Skeletal muscle cell (primary cell): ENCODE measurements at regions not wholly inside any gene's neighbourhood (a gene's known extent, or its start where the extent isn't known, plus 50 kb on each side); places are given as distances from the start of the nearest gene placed in this dataset.

Experiments
- DNase-seq: peaks from one replicate; pipeline ENCODE4 v3.0.0-alpha.2; 2010; ENCODE audit warnings: low read depth
- H3K4me3 ChIP-seq: 2 replicates; pipeline ENCODE4 v1.5.1; 2011; ENCODE audit warnings: low read depth, mild to moderate bottlenecking, control low read depth, low read length, moderate library complexity

- DNase-seq = no peak
- no peak overlapping the region for H3K4me3 ChIP-seq
Observed at GRCh38 chr13:78750735-78751134, 91.8 kb upstream of the OBI1 start.

GRCh38 chr13:78743973-78744372 is 85.0 kb upstream of the OBI1 start:
- DNase-seq = no peak
- H3K4me3 ChIP-seq = no peak overlapping the region

- DNase-seq = no peak
- no peak overlapping the region for H3K4me3 ChIP-seq
Observed at GRCh38 chr13:78742659-78743058, 83.7 kb upstream of the OBI1 start.

- H3K4me3 ChIP-seq = no peak overlapping the region
- DNase-seq = no peak
Observed at GRCh38 chr13:78736142-78736541, 77.2 kb upstream of the OBI1 start.

- H3K4me3 ChIP-seq = no peak overlapping the region
- no peak for DNase-seq
Observed at GRCh38 chr13:78732445-78733017, 73.6 kb upstream of the OBI1 start.

- no peak for DNase-seq
- H3K4me3 ChIP-seq = no peak overlapping the region
Observed at GRCh38 chr13:78722700-78723099, 63.7 kb upstream of the OBI1 start.

GRCh38 chr13:78719367-78719766 is 60.4 kb upstream of the OBI1 start:
- no peak overlapping the region for H3K4me3 ChIP-seq
- DNase-seq = no peak

GRCh38 chr13:78714717-78715116 is 55.8 kb upstream of the OBI1 start:
- H3K4me3 ChIP-seq = no peak overlapping the region
- no peak for DNase-seq

GRCh38 chr13:78712831-78713230 is 53.9 kb upstream of the OBI1 start:
- DNase-seq = no peak
- no peak overlapping the region for H3K4me3 ChIP-seq

- H3K4me3 ChIP-seq = no peak overlapping the region
Observed at GRCh38 chr13:78709028-78709427, 50.1 kb upstream of the OBI1 start.

More at GRCh38 chr13:78709028-78709427, 50.1 kb upstream of the OBI1 start:
- no peak for DNase-seq
